ENCODE measurements at regions not wholly inside any gene's neighbourhood (a gene's known extent, or its start where the extent isn't known, plus 50 kb on each side); places are given as distances from the start of the nearest gene placed in this dataset.

- intact Hi-C loops (cut with micrococcal nuclease): no loop called here
- CTCF ChIA-PET: no interaction called here
- Mint-ChIP-seq H3K4me1 (peaks cover 12% of the 10 kb centered on the region), H3K27ac (peak overlapping the region; percentile 13), H3K27me3 (no peaks in the 10 kb centered on the region), H3K9me3 (peaks cover 5% of the 10 kb centered on the region), H3K4me3 (peak overlapping the region; percentile 2), H3K36me3 (ENCODE audit: low read depth) (no peaks in the 10 kb centered on the region)
- no peak for TF ChIP-seq CTCF (IDR thresholded peaks at IDR 0.05)
- POLR2A ChIA-PET: no interaction called here
- no peak for DNase-seq
- peak; percentile 31 for ATAC-seq (ENCODE audit: low read depth)
Observed at GRCh38 chr18:56019908-56020307, 431.9 kb upstream of the TCF4 start.

GRCh38 chr18:56019156-56019555 lies 431.2 kb upstream of the TCF4 start:
- POLR2A ChIA-PET: no interaction called here
- H3K27me3 Mint-ChIP-seq: no peaks in the 10 kb centered on the region

GRCh38 chr18:56009411-56009810 lies 421.4 kb upstream of the TCF4 start:
- Mint-ChIP-seq H3K4me1 (no peaks in the 10 kb centered on the region), H3K9me3 (peaks cover 7% of the 10 kb centered on the region), H3K27ac (no peak overlapping the region), H3K27me3 (peaks cover 2% of the 10 kb centered on the region), H3K36me3 (ENCODE audit: low read depth) (no peaks in the 10 kb centered on the region), H3K4me3 (no peak overlapping the region)
- no peak for DNase-seq
- intact Hi-C loops (cut with micrococcal nuclease): no loop called here
- ATAC-seq (ENCODE audit: low read depth): no peak
- POLR2A ChIA-PET: no interaction called here
- no peak for TF ChIP-seq CTCF (IDR thresholded peaks at IDR 0.05)
- CTCF ChIA-PET: no interaction called here

More at GRCh38 chr18:56019156-56019555, 431.2 kb upstream of the TCF4 start:
- no peak for TF ChIP-seq CTCF (IDR thresholded peaks at IDR 0.05)
- DNase-seq (no peak), ATAC-seq (ENCODE audit: low read depth) (no peak)
- H3K9me3 Mint-ChIP-seq: peaks cover 5% of the 10 kb centered on the region
- H3K36me3 Mint-ChIP-seq (ENCODE audit: low read depth): no peaks in the 10 kb centered on the region
- H3K4me3 Mint-ChIP-seq: no peak overlapping the region
- H3K27ac Mint-ChIP-seq: no peak overlapping the region
- peaks cover 12% of the 10 kb centered on the region for H3K4me1 Mint-ChIP-seq
- intact Hi-C loops (cut with micrococcal nuclease): no loop called here
- CTCF ChIA-PET: no interaction called here

- Mint-ChIP-seq H3K4me1 (no peaks in the 10 kb centered on the region), H3K9me3 (no peaks in the 10 kb centered on the region), H3K4me3 (no peak overlapping the region), H3K27ac (no peak overlapping the region), H3K36me3 (ENCODE audit: low read depth) (no peaks in the 10 kb centered on the region), H3K27me3 (no peaks in the 10 kb centered on the region)
- TF ChIP-seq CTCF (IDR thresholded peaks at IDR 0.05): no peak
- intact Hi-C loops (cut with micrococcal nuclease): no loop called here
- ATAC-seq (ENCODE audit: low read depth) (no peak), DNase-seq (no peak)
- POLR2A ChIA-PET: interaction anchor here (0.6 kb wide), 1 partner anchor 13 kb away, joined by 5 read pairs; no protein-coding TSS in a partner anchor
- CTCF ChIA-PET: no interaction called here
Observed at GRCh38 chr18:56003720-56004088, 415.7 kb upstream of the TCF4 start.

GRCh38 chr18:56003009-56003719 lies 415.2 kb upstream of the TCF4 start:
- no peak for TF ChIP-seq CTCF (IDR thresholded peaks at IDR 0.05)
- ChIA-PET CTCF (no interaction called here), POLR2A (interaction anchor here (0.6 kb wide), 2 partner anchors 13 to 20 kb away, joined by 3 to 5 read pairs; no protein-coding TSS in a partner anchor)
- no peaks in the 10 kb centered on the region for H3K9me3 Mint-ChIP-seq
- intact Hi-C loops (cut with micrococcal nuclease): no loop called here
- no peaks in the 10 kb centered on the region for H3K36me3 Mint-ChIP-seq (ENCODE audit: low read depth)
- ATAC-seq (ENCODE audit: low read depth) (no peak), DNase-seq (no peak)
- no peak overlapping the region for H3K27ac Mint-ChIP-seq
- no peaks in the 10 kb centered on the region for H3K4me1 Mint-ChIP-seq
- no peaks in the 10 kb centered on the region for H3K27me3 Mint-ChIP-seq
- no peak overlapping the region for H3K4me3 Mint-ChIP-seq

Measured in activated B cell treated with CpG ODN at 0.5 μM for 24 hours (primary cell).